ENCODE measurements at regions not wholly inside any gene's neighbourhood (a gene's known extent, or its start where the extent isn't known, plus 50 kb on each side); places are given as distances from the start of the nearest gene placed in this dataset.

DNA sequence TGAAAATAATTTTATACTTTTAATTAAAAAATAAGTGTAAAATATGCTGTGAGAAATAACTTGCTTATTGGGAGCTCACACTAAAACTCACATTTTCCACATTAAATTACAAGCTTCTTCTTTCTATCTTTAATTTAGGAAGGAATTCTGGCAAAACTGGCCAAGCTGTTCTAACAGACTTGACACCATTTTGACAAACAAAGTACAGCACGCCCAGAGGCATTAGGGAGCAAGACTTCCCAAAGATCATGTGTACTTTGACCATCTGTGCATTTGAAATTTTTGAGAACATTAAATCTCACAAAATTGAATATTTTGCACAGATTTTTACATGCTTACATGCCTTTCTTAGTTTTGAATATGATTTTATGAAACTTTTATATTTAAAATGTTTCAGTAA lies 1288.4 kb upstream of the CADM2 start:
- Mint-ChIP-seq H3K36me3 (no peaks in the 10 kb centered on the region), H3K4me3 (no peak overlapping the region), H3K4me1 (no peaks in the 10 kb centered on the region), H3K27ac (no peak overlapping the region), H3K9me3 (peaks cover 5 to 19% (median 8%) of the 10 kb centered on the region in 3 donors), H3K27me3 (no peaks in the 10 kb centered on the region)
- WGBS (ENCODE audit: insufficient coverage), result no CpG with 5 or more reads among the region's 1 CpG
- no peaks in the 10 kb centered on the region for H3K27me3 ChIP-seq (replicated peaks in 1 of 2; ENCODE audit: control insufficient read depth in 2 of 2, extremely low read depth in 1 of 2, insufficient read depth in 2 of 2, low read length in 1 of 2)
- POLR2A ChIA-PET, result interaction anchor here in 1 of 2 donors (0.7 kb wide), 1 partner anchor 7 kb away, joined by 3 read pairs; no protein-coding TSS in a partner anchor
- H3K4me3 ChIP-seq (ENCODE audit: control insufficient read depth in 1 of 2, extremely low read depth in 1 of 2, low read length in 1 of 2), result no peak overlapping the region
- no peaks in the 10 kb centered on the region for H3K36me3 ChIP-seq (ENCODE audit: control insufficient read depth in 2 of 2, extremely low read depth in 1 of 2, insufficient read depth in 1 of 2, low read length in 1 of 2)
- no peak for ATAC-seq (replicated peaks in 1 of 4)
- H3K9me3 ChIP-seq, result no peaks in the 10 kb centered on the region
- DNase-seq, result no peak
- no peaks in the 10 kb centered on the region for H3K4me1 ChIP-seq (ENCODE audit: control insufficient read depth in 1 of 2, extremely low read depth in 1 of 2, insufficient read depth in 2 of 2, low read length in 2 of 2)
- no peak overlapping the region for H3K27ac ChIP-seq (ENCODE audit: low read length)
- CTCF ChIA-PET, result no interaction called here

- POLR2A ChIA-PET, result no interaction called here
- Mint-ChIP-seq H3K36me3 (no peaks in the 10 kb centered on the region), H3K27ac (no peak overlapping the region), H3K9me3 (peaks cover 15 to 28% (median 21%) of the 10 kb centered on the region in 3 donors), H3K4me1 (no peaks in the 10 kb centered on the region), H3K4me3 (no peak overlapping the region), H3K27me3 (no peaks in the 10 kb centered on the region)
- no peak for DNase-seq
- Histone ChIP-seq H3K4me3 (ENCODE audit: control insufficient read depth in 1 of 2, extremely low read depth in 1 of 2, low read length in 1 of 2) (no peak overlapping the region), H3K27ac (ENCODE audit: low read length) (no peak overlapping the region), H3K9me3 (no peaks in the 10 kb centered on the region), H3K4me1 (ENCODE audit: control insufficient read depth in 1 of 2, extremely low read depth in 1 of 2, insufficient read depth in 2 of 2, low read length in 2 of 2) (no peaks in the 10 kb centered on the region), H3K36me3 (ENCODE audit: control insufficient read depth in 2 of 2, extremely low read depth in 1 of 2, insufficient read depth in 1 of 2, low read length in 1 of 2) (no peaks in the 10 kb centered on the region), H3K27me3 (replicated peaks in 1 of 2; ENCODE audit: control insufficient read depth in 2 of 2, extremely low read depth in 1 of 2, insufficient read depth in 2 of 2, low read length in 1 of 2) (no peaks in the 10 kb centered on the region)
- no peak for ATAC-seq (replicated peaks in 1 of 4)
- CTCF ChIA-PET, result no interaction called here
- no CpG with 5 or more reads among the region's 4 CpGs for WGBS (ENCODE audit: insufficient coverage)
Observed at GRCh38 chr3:83683937-83684598, 1274.7 kb upstream of the CADM2 start.

DNA sequence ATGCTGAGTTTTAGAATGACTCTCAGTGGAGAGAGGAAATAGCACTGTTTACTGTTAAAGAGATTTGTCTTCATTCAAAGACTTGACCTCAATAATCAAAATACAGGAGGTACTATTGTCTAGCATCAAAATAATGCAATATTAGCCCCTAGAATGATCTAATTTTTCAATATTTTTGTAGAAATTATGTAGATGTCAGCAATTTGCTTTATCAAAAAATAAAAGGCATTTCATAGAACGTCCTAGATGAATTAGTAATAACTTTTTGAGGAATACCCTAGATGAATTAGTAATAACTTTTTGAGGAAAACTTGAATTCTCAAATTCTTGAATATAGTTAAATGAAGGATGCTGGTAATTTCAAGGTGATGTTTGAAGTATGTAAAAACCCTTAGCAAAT lies 1252.1 kb upstream of the CADM2 start:
- H3K27me3 ChIP-seq (replicated peaks in 1 of 2; ENCODE audit: control insufficient read depth in 2 of 2, extremely low read depth in 1 of 2, insufficient read depth in 2 of 2, low read length in 1 of 2), result no peaks in the 10 kb centered on the region
- ChIA-PET POLR2A (no interaction called here), CTCF (no interaction called here)
- no peaks in the 10 kb centered on the region for H3K36me3 Mint-ChIP-seq
- no peak overlapping the region for H3K4me3 ChIP-seq (ENCODE audit: control insufficient read depth in 1 of 2, extremely low read depth in 1 of 2, low read length in 1 of 2)
- H3K4me1 Mint-ChIP-seq, result no peaks in the 10 kb centered on the region
- H3K9me3 ChIP-seq, result no peaks in the 10 kb centered on the region
- WGBS (ENCODE audit: insufficient coverage), result no CpG with 5 or more reads among the region's 1 CpG
- peaks cover 18 to 30% (median 23%) of the 10 kb centered on the region in 3 donors for H3K9me3 Mint-ChIP-seq
- DNase-seq, result no peak
- H3K4me1 ChIP-seq (ENCODE audit: control insufficient read depth in 1 of 2, extremely low read depth in 1 of 2, insufficient read depth in 2 of 2, low read length in 2 of 2), result no peaks in the 10 kb centered on the region
- H3K4me3 Mint-ChIP-seq, result no peak overlapping the region
- no peak for ATAC-seq (replicated peaks in 1 of 4)
- H3K27ac ChIP-seq (ENCODE audit: low read length), result no peak overlapping the region
- no peaks in the 10 kb centered on the region for H3K36me3 ChIP-seq (ENCODE audit: control insufficient read depth in 2 of 2, extremely low read depth in 1 of 2, insufficient read depth in 1 of 2, low read length in 1 of 2)
- no peak overlapping the region for H3K27ac Mint-ChIP-seq
- no peaks in the 10 kb centered on the region for H3K27me3 Mint-ChIP-seq

DNA sequence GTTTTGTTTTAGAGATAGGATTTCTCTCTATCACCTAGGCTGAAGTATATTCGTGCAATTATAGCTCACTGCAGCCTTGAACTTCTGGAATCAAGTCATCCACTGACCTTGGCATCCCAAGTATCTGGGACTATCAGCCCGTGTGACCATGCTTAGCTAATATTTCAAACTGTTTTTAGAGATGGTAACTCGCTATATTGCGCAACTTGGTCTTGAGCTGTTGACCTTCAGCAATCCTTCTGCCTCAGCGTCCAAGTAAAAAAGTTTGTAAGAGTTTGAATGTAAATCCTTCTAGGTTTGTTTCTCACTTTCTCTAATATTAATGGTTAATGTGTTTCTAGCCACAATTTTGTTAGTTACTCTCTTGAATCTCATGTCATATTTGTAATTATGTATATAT lies 1243.5 kb upstream of the CADM2 start:
- H3K36me3 Mint-ChIP-seq, result no peaks in the 10 kb centered on the region
- CTCF ChIA-PET, result no interaction called here

DNA sequence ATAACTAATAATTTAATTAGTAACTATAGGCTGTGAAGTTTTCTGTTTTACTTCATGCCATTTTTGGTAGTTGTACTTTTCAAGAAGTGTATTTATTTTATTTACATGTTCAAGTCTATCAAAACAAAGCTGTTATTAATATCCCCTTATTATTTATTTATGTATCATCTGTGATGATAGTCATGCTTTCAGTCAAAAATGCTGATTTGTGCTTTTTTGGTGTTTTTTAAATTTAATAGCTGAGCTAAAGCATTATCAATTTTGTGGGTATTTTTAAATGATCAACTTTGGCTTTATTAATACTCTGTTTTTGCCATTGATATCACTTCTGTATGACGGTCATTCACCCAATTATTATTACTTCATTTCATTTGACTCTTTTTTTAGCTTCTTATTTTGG lies 1229.2 kb upstream of the CADM2 start:
- peaks cover 13 to 30% (median 25%) of the 10 kb centered on the region in 3 donors for H3K9me3 Mint-ChIP-seq
- Histone ChIP-seq H3K4me1 (ENCODE audit: control insufficient read depth in 1 of 2, extremely low read depth in 1 of 2, insufficient read depth in 2 of 2, low read length in 2 of 2) (no peaks in the 10 kb centered on the region), H3K27ac (ENCODE audit: low read length) (no peak overlapping the region), H3K4me3 (ENCODE audit: control insufficient read depth in 1 of 2, extremely low read depth in 1 of 2, low read length in 1 of 2) (no peak overlapping the region), H3K27me3 (replicated peaks in 1 of 2; ENCODE audit: control insufficient read depth in 2 of 2, extremely low read depth in 1 of 2, insufficient read depth in 2 of 2, low read length in 1 of 2) (no peaks in the 10 kb centered on the region), H3K9me3 (no peaks in the 10 kb centered on the region), H3K36me3 (ENCODE audit: control insufficient read depth in 2 of 2, extremely low read depth in 1 of 2, insufficient read depth in 1 of 2, low read length in 1 of 2) (no peaks in the 10 kb centered on the region)
- no peaks in the 10 kb centered on the region for H3K36me3 Mint-ChIP-seq
- DNase-seq, result no peak
- ATAC-seq (replicated peaks in 1 of 4), result no peak
- H3K27ac Mint-ChIP-seq, result no peak overlapping the region
- no peaks in the 10 kb centered on the region for H3K27me3 Mint-ChIP-seq
- no peaks in the 10 kb centered on the region for H3K4me1 Mint-ChIP-seq
- WGBS (ENCODE audit: insufficient coverage), result no CpG with 5 or more reads among the region's 1 CpG
- ChIA-PET CTCF (no interaction called here), POLR2A (no interaction called here)
- no peak overlapping the region for H3K4me3 Mint-ChIP-seq

More for the DNA sequence above, 1243.5 kb upstream of the CADM2 start:
- Mint-ChIP-seq H3K4me3 (no peak overlapping the region), H3K9me3 (peaks cover 6 to 14% (median 8%) of the 10 kb centered on the region in 3 donors), H3K4me1 (no peaks in the 10 kb centered on the region), H3K27me3 (no peaks in the 10 kb centered on the region), H3K27ac (no peak overlapping the region)
- H3K9me3 ChIP-seq, result no peaks in the 10 kb centered on the region
- no peak for ATAC-seq (replicated peaks in 1 of 4)
- DNase-seq, result no peak
- H3K27me3 ChIP-seq (replicated peaks in 1 of 2; ENCODE audit: control insufficient read depth in 2 of 2, extremely low read depth in 1 of 2, insufficient read depth in 2 of 2, low read length in 1 of 2), result no peaks in the 10 kb centered on the region
- H3K27ac ChIP-seq (ENCODE audit: low read length), result no peak overlapping the region
- H3K4me3 ChIP-seq (ENCODE audit: control insufficient read depth in 1 of 2, extremely low read depth in 1 of 2, low read length in 1 of 2), result no peak overlapping the region
- POLR2A ChIA-PET, result interaction anchor here in 1 of 2 donors (0.6 kb wide), 1 partner anchor 24 kb away, joined by 3 read pairs; no protein-coding TSS in a partner anchor
- no CpG with 5 or more reads among the region's 5 CpGs for WGBS (ENCODE audit: insufficient coverage)
- H3K36me3 ChIP-seq (ENCODE audit: control insufficient read depth in 2 of 2, extremely low read depth in 1 of 2, insufficient read depth in 1 of 2, low read length in 1 of 2), result no peaks in the 10 kb centered on the region
- H3K4me1 ChIP-seq (ENCODE audit: control insufficient read depth in 1 of 2, extremely low read depth in 1 of 2, insufficient read depth in 2 of 2, low read length in 2 of 2), result no peaks in the 10 kb centered on the region

GRCh38 chr3:83734656-83735055 lies 1224.1 kb upstream of the CADM2 start:
- H3K27me3 Mint-ChIP-seq, result no peaks in the 10 kb centered on the region
- ChIA-PET CTCF (no interaction called here), POLR2A (interaction anchor here in 1 of 2 donors (0.6 kb wide), 1 partner anchor 340 kb away, joined by 3 read pairs; no protein-coding TSS in a partner anchor)
- H3K9me3 ChIP-seq, result no peaks in the 10 kb centered on the region
- H3K36me3 Mint-ChIP-seq, result no peaks in the 10 kb centered on the region
- peaks cover 0 to 7% (median 3%) of the 10 kb centered on the region in 3 donors for H3K9me3 Mint-ChIP-seq
- no CpG with 5 or more reads among the region's 4 CpGs for WGBS (ENCODE audit: insufficient coverage)
- H3K4me1 ChIP-seq (ENCODE audit: control insufficient read depth in 1 of 2, extremely low read depth in 1 of 2, insufficient read depth in 2 of 2, low read length in 2 of 2), result no peaks in the 10 kb centered on the region
- H3K36me3 ChIP-seq (ENCODE audit: control insufficient read depth in 2 of 2, extremely low read depth in 1 of 2, insufficient read depth in 1 of 2, low read length in 1 of 2), result no peaks in the 10 kb centered on the region
- H3K4me3 Mint-ChIP-seq, result no peak overlapping the region
- H3K4me3 ChIP-seq (ENCODE audit: control insufficient read depth in 1 of 2, extremely low read depth in 1 of 2, low read length in 1 of 2), result no peak overlapping the region
- H3K27ac ChIP-seq (ENCODE audit: low read length), result no peak overlapping the region
- no peak for ATAC-seq (replicated peaks in 1 of 4)
- DNase-seq, result no peak
- H3K4me1 Mint-ChIP-seq, result no peaks in the 10 kb centered on the region
- H3K27ac Mint-ChIP-seq, result no peak overlapping the region
- H3K27me3 ChIP-seq (replicated peaks in 1 of 2; ENCODE audit: control insufficient read depth in 2 of 2, extremely low read depth in 1 of 2, insufficient read depth in 2 of 2, low read length in 1 of 2), result no peaks in the 10 kb centered on the region

- WGBS (ENCODE audit: insufficient coverage), result 58% methylated on average over 4 of the region's 4 CpGs
- no peak for ATAC-seq (replicated peaks in 1 of 4)
- no peak overlapping the region for H3K27ac ChIP-seq (ENCODE audit: low read length)
- Mint-ChIP-seq H3K27ac (no peak overlapping the region), H3K27me3 (no peaks in the 10 kb centered on the region), H3K4me3 (no peak overlapping the region), H3K9me3 (peaks cover 0 to 7% (median 3%) of the 10 kb centered on the region in 3 donors), H3K36me3 (no peaks in the 10 kb centered on the region), H3K4me1 (no peaks in the 10 kb centered on the region)
- ChIA-PET POLR2A (no interaction called here), CTCF (no interaction called here)
- H3K9me3 ChIP-seq, result no peaks in the 10 kb centered on the region
- no peak for DNase-seq
- no peaks in the 10 kb centered on the region for H3K27me3 ChIP-seq (replicated peaks in 1 of 2; ENCODE audit: control insufficient read depth in 2 of 2, extremely low read depth in 1 of 2, insufficient read depth in 2 of 2, low read length in 1 of 2)
- no peaks in the 10 kb centered on the region for H3K36me3 ChIP-seq (ENCODE audit: control insufficient read depth in 2 of 2, extremely low read depth in 1 of 2, insufficient read depth in 1 of 2, low read length in 1 of 2)
- H3K4me3 ChIP-seq (ENCODE audit: control insufficient read depth in 1 of 2, extremely low read depth in 1 of 2, low read length in 1 of 2), result no peak overlapping the region
- H3K4me1 ChIP-seq (ENCODE audit: control insufficient read depth in 1 of 2, extremely low read depth in 1 of 2, insufficient read depth in 2 of 2, low read length in 2 of 2), result no peaks in the 10 kb centered on the region
Observed at GRCh38 chr3:83738202-83738601, 1220.6 kb upstream of the CADM2 start.
